ENCODE measurements at regions not wholly inside any gene's neighbourhood (a gene's known extent, or its start where the extent isn't known, plus 50 kb on each side); places are given as distances from the start of the nearest gene placed in this dataset.

GRCh38 chr2:128949360-128949759, 630.7 kb upstream of the HS6ST1 start:
- TF ChIP-seq CTCF (IDR thresholded peaks at IDR 0.05) (no peak), EZH2phosphoT487 (IDR thresholded peaks at IDR 0.05) (no peak)

Data from neural progenitor cell (in vitro differentiated cells).